GM12878 (cell line): ENCODE measurements at regions not wholly inside any gene's neighbourhood (a gene's known extent, or its start where the extent isn't known, plus 50 kb on each side); places are given as distances from the start of the nearest gene placed in this dataset.

Source experiments
- ATAC-seq: fragments of 200-7000 bp; cut with Tn5 transposase; 3 replicates; pipeline ENCODE4 v1.9.1; 2020; ENCODE audit warnings: mild to moderate bottlenecking, moderate library complexity
- BruUV-seq: library from RNA; stranded (reverse); fragments of 400-500 nt; replicated peaks from 2 replicates; lab custom pipeline; 2021; lab: Mats Ljungman, UMichigan
- CTCF ChIA-PET: fragments of 300-600 bp; sonication (Branson Sonifier 250); formaldehyde crosslinking; extraction: SDS; loops from one replicate; lab custom pipeline; 2021; ENCODE audit warnings: inconsistent platforms; lab: Yijun Ruan, JAX
- POLR2A ChIA-PET: fragments of 350-600 bp; formaldehyde crosslinking; extraction: SDS; loops from one replicate; lab custom pipeline; 2021; ENCODE audit warnings: inconsistent platforms; lab: Charles Lee
- RAD21 ChIA-PET: fragments of 300-600 bp; sonication (Branson Sonifier 250); formaldehyde crosslinking; loops from one replicate; lab custom pipeline; 2023; ENCODE audit warnings: antibody characterized with exemption; ENCODE audit not compliant: unreplicated experiment; lab: Charles Lee
- SMC1A ChIA-PET: fragments of 300-600 bp; sonication (Branson Sonifier 250); formaldehyde crosslinking; loops from one replicate; lab custom pipeline; 2023; ENCODE audit not compliant: unreplicated experiment, uncharacterized antibody; lab: Charles Lee
- DNase-seq: peaks from one replicate; pipeline ENCODE4 v3.0.0-alpha.2; 2011; ENCODE audit warnings: low read depth, low spot score
- FAIRE-seq: peaks from 3 replicates; lab custom pipeline; 2011; peaks lifted over from hg19 to GRCh38; lab: Jason Lieb, UNC
- H2AFZ ChIP-seq: 2 replicates; pipeline ENCODE4 v1.6.0; 2011; ENCODE audit warnings: low read depth, low read length, control low read depth; ENCODE audit not compliant: control insufficient read depth
- H3K27ac ChIP-seq: 2 replicates; pipeline ENCODE4 v1.5.1; 2011; ENCODE audit warnings: control low read depth; ENCODE audit not compliant: control insufficient read depth, insufficient read depth
- H3K27me3 ChIP-seq, 2 experiments: replicated peaks in 1 of 2; 2 replicates each; pipeline versions ENCODE4 v1.6.0 to v1.6.1; 2011; ENCODE audit warnings: low read length in 1 of 2; ENCODE audit not compliant: control insufficient read depth in 2 of 2, insufficient read depth in 2 of 2
- H3K36me3 ChIP-seq, 2 experiments: 2 replicates each; pipeline ENCODE4 v1.5.1; 2011; ENCODE audit warnings: low read length in 1 of 2; ENCODE audit not compliant: control insufficient read depth in 2 of 2, insufficient read depth in 2 of 2
- H3K4me1 ChIP-seq: 2 replicates; pipeline ENCODE4 v1.6.1; 2011; ENCODE audit warnings: mild to moderate bottlenecking, low read length, moderate library complexity, mixed read lengths; ENCODE audit not compliant: control insufficient read depth, insufficient read depth
- H3K4me2 ChIP-seq: 2 replicates; pipeline ENCODE4 v1.6.0; 2011; ENCODE audit warnings: control low read depth; ENCODE audit not compliant: control insufficient read depth, insufficient read depth
- H3K4me3 ChIP-seq: fragments of 200-600 bp; sonication (generic); 2 replicates; pipeline ENCODE4 v1.5.1; 2016
- H3K79me2 ChIP-seq: 2 replicates; pipeline ENCODE4 v1.6.0; 2011; ENCODE audit warnings: low read length; ENCODE audit not compliant: control insufficient read depth, insufficient read depth
- H3K9ac ChIP-seq: 2 replicates; pipeline ENCODE4 v1.8.0; 2011; ENCODE audit warnings: low read length, control low read depth, mixed read lengths; ENCODE audit not compliant: control insufficient read depth, insufficient read depth
- H3K9me3 ChIP-seq: replicated peaks from 3 replicates; pipeline ENCODE4 v1.5.1; 2011; ENCODE audit warnings: mild to moderate bottlenecking, low read length; ENCODE audit not compliant: control insufficient read depth, insufficient read depth
- H4K20me1 ChIP-seq: 2 replicates; pipeline ENCODE4 v1.6.0; 2011; ENCODE audit not compliant: control insufficient read depth, insufficient read depth
- DPF2 ChIP-seq: fragments of 450-650 bp; IDR thresholded peaks from 2 replicates; pipeline ENCODE4 v1.6.1; 2017; ENCODE audit warnings: mild to moderate bottlenecking
- FOS ChIP-seq: IDR thresholded peaks from 3 replicates; pipeline ENCODE4 v1.6.1; 2011; ENCODE audit warnings: borderline replicate concordance; ENCODE audit not compliant: insufficient read length; ENCODE audit errors: extremely low read depth
- NFYB ChIP-seq: IDR thresholded peaks from 2 replicates; pipeline ENCODE4 v1.6.1; 2011; ENCODE audit warnings: low read depth, mild to moderate bottlenecking, low read length, improper control_type of control experiment, moderate library complexity; ENCODE audit not compliant: insufficient read depth
- NRF1 ChIP-seq: conservative IDR thresholded peaks from 2 replicates; pipeline ENCODE4 v1.6.1; 2011; ENCODE audit warnings: mild to moderate bottlenecking, low read depth, low read length, improper control_type of control experiment
- POU2F2 ChIP-seq: IDR thresholded peaks from 3 replicates; pipeline ENCODE4 v1.6.1; 2011; ENCODE audit warnings: low read depth, mild to moderate bottlenecking, low read length, borderline replicate concordance
- WGBS: methylation state at CpG from one replicate; pipeline ENCODE4 v1.1.6; 2016; ENCODE audit warnings: low lambda C conversion rate; ENCODE audit not compliant: insufficient replicate concordance, insufficient coverage; ENCODE audit errors: missing lambda C conversion rate; 5-methylcytosine and 5-hydroxymethylcytosine counted together
- in situ Hi-C: fragments of 300-500 bp; cut with MboI; formaldehyde crosslinking; loops from 9 replicates; pipeline ENCODE4 v1.14.3; 2018; ENCODE audit warnings: mixed read lengths
- intact Hi-C: fragments of 100-400 bp; cut with micrococcal nuclease; formaldehyde crosslinking; loops from one replicate; pipeline ENCODE4 v1.14.2; 2022; ENCODE audit not compliant: unreplicated experiment
- TF ChIP-seq, protein P1 (sequence below): fragments of 450-650 bp; IDR thresholded peaks from 2 replicates; pipeline ENCODE4 v1.6.1; 2018; ENCODE audit warnings: borderline replicate concordance, mild to moderate bottlenecking; ENCODE audit not compliant: partially characterized antibody

DNA sequence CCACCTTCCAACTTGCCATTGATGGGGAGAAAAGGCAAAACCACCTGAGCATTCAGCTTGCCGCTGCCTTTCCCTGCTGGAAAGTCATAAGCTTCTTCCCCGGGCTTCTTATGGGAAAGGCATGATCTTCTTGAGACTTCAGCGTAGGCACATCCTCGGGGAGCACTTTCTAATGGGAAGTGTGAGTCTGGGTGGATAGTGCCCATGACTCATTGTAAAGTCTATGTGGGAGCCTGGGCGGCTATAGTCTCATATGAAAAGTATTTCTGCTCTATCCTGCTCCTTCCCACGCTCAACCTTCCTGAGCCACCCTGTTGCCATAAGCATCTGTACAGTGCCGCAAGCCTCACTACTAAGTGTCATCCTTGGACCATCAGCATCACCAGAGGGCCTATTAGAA, 309.9 kb upstream of the THBS1 start:
- H3K4me1 ChIP-seq, result peaks cover 3% of the 10 kb centered on the region
- H3K9ac ChIP-seq, result no peak overlapping the region
- ChIA-PET POLR2A (no interaction called here), RAD21 (no interaction called here), CTCF (interaction anchor here (0.6 to 1.1 kb wide), 2 partner anchors 28 to 32 kb away, joined by 3 to 4 read pairs; no protein-coding TSS in a partner anchor), SMC1A (no interaction called here)
- BruUV-seq, result no TSS peak
- H3K27me3 ChIP-seq, result no peaks in the 10 kb centered on the region
- in situ Hi-C loops (no loop called here), intact Hi-C loops (no loop called here)
- ATAC-seq, result no peak
- no peaks in the 10 kb centered on the region for H3K9me3 ChIP-seq
- no peaks in the 10 kb centered on the region for H3K36me3 ChIP-seq
- H3K4me3 ChIP-seq, result no peak overlapping the region
- TF ChIP-seq POU2F2, result no peak
- TF ChIP-seq NFYB, result no peak
- TF ChIP-seq FOS, result no peak
- no peak for TF ChIP-seq NRF1
- TF ChIP-seq DPF2, result no peak
- TF ChIP-seq, protein P1, sequence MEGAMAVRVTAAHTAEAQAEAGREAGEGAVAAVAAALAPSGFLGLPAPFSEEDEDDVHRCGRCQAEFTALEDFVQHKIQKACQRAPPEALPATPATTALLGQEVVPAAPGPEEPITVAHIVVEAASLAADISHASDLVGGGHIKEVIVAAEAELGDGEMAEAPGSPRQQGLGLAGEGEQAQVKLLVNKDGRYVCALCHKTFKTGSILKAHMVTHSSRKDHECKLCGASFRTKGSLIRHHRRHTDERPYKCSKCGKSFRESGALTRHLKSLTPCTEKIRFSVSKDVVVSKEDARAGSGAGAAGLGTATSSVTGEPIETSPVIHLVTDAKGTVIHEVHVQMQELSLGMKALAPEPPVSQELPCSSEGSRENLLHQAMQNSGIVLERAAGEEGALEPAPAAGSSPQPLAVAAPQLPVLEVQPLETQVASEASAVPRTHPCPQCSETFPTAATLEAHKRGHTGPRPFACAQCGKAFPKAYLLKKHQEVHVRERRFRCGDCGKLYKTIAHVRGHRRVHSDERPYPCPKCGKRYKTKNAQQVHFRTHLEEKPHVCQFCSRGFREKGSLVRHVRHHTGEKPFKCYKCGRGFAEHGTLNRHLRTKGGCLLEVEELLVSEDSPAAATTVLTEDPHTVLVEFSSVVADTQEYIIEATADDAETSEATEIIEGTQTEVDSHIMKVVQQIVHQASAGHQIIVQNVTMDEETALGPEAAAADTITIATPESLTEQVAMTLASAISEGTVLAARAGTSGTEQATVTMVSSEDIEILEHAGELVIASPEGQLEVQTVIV, result no peak
- H2AFZ ChIP-seq, result no peak overlapping the region
- H3K27ac ChIP-seq, result no peak overlapping the region
- 39% methylated on average over 7 of the region's 7 CpGs for WGBS
- H4K20me1 ChIP-seq, result no peaks in the 10 kb centered on the region
- H3K79me2 ChIP-seq, result no peaks in the 10 kb centered on the region
- DNase-seq, result no peak
- FAIRE-seq, result no peak
- no peak overlapping the region for H3K4me2 ChIP-seq
